ENCODE measurements at regions not wholly inside any gene's neighbourhood (a gene's known extent, or its start where the extent isn't known, plus 50 kb on each side); places are given as distances from the start of the nearest gene placed in this dataset.

DNA sequence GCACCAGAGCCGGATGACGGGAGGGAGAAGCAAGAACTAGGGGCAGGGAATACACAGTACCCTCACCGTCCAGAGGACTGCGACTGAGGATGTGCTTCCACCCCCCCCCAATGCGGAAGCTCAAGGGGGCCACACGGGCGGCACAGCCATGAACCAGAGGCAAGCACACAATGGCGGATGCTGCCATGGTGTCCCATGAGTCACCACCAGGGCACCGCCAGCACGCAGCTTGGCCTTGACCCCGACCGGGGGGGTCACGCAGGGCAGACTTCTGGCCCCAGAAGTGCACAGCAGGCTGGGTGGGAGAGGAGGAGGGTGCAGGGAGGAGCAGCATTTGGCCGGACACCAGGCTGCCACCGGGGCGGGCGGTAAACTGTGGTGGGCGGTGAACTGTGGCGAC is 83.5 kb upstream of the ZNF254 start:
- TF ChIP-seq, protein P1, sequence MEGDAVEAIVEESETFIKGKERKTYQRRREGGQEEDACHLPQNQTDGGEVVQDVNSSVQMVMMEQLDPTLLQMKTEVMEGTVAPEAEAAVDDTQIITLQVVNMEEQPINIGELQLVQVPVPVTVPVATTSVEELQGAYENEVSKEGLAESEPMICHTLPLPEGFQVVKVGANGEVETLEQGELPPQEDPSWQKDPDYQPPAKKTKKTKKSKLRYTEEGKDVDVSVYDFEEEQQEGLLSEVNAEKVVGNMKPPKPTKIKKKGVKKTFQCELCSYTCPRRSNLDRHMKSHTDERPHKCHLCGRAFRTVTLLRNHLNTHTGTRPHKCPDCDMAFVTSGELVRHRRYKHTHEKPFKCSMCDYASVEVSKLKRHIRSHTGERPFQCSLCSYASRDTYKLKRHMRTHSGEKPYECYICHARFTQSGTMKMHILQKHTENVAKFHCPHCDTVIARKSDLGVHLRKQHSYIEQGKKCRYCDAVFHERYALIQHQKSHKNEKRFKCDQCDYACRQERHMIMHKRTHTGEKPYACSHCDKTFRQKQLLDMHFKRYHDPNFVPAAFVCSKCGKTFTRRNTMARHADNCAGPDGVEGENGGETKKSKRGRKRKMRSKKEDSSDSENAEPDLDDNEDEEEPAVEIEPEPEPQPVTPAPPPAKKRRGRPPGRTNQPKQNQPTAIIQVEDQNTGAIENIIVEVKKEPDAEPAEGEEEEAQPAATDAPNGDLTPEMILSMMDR (IDR thresholded peaks at IDR 0.05): no peak
- no peak for TF ChIP-seq POLR2AphosphoS5 (IDR thresholded peaks at IDR 0.05)
